IPS-NIHi7 (cell line): ENCODE measurements at regions not wholly inside any gene's neighbourhood (a gene's known extent, or its start where the extent isn't known, plus 50 kb on each side); places are given as distances from the start of the nearest gene placed in this dataset.
"Not testable (repeated sequence)": the region's sequence is repeated elsewhere in the genome, so short reads cannot be mapped to it uniquely, and the experiment has no call there.

Experiments
- DNase-seq: peaks from one replicate; pipeline ENCODE4 v3.0.0; 2012; ENCODE audit warnings: mixed read lengths; ENCODE audit errors: extremely low spot score

GRCh38 chr13:109702030-109702597 is 84.3 kb downstream of the IRS2 start:
- not testable (repeated sequence) for DNase-seq

GRCh38 chr13:109700176-109700575 is 86.2 kb downstream of the IRS2 start:
- DNase-seq: peak; percentile 40

DNA sequence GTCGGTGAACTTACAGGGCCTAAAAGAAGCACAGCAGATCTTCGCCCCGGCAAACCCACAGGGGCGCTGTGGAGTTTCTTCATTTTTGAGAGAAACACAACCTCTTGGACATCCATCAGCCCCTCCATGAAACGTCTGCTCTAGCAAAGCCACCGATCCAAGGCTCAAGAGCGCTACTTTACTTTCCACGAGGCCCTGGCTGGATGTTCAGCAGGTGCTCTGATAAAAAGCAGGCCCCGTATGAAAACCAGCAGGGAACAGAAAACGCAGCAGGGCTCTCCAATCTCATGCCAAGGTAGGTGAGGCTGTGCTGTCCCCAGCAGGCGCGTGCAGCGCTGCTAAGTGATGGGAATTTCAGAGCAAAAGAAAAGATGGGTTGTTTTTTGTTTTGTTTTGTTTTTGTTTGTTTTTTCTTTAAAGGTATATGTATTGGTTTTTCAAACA is 86.7 kb downstream of the IRS2 start:
- DNase-seq: peak; percentile 42

DNA sequence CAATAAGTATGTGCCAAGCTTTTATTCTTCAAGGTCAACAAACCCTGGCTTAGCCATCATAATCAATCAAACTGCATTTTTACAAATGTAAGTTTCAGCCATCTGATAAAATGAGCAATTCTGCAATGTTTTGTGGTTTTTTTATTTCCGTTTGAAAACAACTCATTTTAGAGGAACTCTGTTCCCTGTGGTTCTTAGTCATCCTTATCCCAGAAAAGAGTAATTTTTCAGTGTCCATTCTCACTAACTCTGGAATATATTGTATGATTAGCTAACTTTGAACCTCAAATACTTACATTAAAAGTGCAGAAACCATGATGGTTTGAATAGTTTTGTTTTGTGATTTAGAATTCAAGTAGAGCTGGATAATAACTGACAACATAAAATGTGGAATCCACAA is 87.6 kb downstream of the IRS2 start:
- DNase-seq: no peak

DNA sequence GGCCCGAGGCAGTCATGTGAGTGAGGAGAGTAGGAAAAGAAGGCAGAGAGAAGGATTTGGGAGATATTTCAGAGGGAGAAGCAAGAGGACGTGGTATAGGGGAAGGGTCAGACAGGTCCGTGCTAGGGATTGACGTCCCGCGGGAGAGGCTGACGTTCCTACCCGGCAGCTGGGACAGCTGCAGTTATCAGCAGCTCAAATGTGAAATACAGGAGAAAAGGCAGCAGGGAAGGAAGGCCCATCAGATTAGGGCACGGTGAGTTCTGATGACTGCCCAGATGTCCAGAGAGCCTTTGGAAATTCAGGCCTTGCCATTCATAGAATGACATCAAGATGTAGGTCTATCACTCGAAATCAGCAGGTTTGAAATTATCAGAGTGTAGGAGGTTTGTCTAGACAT is 88.4 kb downstream of the IRS2 start:
- no peak for DNase-seq

DNA sequence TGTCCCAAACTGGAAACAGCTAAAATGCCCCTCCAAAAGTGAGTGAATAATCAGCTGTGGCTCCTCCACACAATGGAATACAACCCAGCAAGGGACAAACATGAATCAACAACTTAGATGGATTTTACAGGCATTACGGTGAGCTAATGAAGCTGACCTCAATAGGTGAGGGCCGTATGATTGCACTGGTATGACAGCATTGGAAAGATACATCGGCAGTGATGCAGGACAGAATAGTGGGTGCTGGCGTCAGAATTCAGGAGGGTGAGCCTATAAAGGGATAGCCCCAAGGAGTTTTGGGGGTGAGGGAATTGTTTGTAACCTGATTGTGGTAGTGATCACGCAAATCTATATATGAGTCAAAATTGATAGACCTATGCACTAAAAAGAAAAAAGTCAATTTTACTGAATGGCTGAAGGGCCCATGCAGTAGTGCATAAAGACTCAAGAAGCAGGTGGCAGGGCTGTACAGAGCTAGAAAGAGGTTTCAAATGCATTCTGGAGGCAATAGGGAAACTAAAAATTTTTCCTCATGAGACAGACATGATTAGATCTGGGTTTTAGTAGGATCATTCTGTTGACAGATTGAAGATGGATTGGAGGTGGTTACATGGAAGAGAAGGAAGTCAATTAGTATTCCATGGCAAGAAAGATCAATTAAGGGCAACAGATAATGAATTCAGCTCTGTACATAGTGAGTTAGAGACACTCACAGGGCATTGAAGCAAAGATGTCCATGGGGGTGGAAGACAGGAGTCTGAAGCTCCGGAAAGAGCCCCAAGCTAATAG is 90.8 kb downstream of the IRS2 start:
- DNase-seq: no peak

- DNase-seq: no peak
These were observed 91.4 kb downstream of the IRS2 start for GRCh38 chr13:109694972-109695371.

DNA sequence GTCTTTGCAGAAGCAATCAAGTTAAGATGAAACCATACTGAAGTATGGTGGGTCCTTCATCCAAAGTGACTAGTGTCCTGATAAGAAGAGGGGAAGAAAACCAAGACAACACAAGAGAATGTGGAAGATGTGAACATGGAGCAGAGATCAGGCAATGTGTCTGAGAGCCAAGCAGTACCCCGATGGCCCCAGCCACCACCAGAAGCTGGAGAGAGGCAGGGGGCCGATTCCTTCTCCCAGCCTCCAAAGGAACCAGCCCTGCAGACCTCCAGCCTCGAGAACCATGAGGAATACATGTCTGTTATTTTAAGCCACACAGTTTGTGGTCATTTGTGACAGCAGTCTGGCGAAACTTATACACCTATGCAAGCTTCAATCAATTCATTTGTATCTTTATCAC is 93.2 kb downstream of the IRS2 start:
- no peak for DNase-seq

DNA sequence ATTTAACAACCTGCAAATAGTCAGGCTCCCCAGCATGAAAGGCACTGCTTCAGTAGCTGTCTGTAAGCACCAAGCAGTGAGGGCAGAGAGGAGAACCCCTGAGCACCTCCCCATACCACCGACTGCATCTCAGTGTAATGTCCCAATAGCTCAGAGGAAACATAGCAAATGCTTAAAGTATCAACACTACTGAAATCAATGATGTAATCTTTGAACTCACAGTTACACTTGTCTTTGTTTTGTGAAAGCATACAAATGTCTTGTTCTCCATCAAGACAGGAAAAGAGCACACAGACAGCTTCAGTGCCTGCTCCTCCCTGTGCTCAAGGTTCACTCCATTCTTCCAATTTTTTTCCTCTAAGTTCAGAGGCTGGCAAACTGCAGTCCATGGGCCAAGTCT is 94.7 kb downstream of the IRS2 start:
- no peak for DNase-seq

GRCh38 chr13:109687559-109688448 is 98.6 kb downstream of the IRS2 start:
- no peak for DNase-seq

GRCh38 chr13:109685203-109685602 is 101.2 kb downstream of the IRS2 start:
- no peak for DNase-seq

DNA sequence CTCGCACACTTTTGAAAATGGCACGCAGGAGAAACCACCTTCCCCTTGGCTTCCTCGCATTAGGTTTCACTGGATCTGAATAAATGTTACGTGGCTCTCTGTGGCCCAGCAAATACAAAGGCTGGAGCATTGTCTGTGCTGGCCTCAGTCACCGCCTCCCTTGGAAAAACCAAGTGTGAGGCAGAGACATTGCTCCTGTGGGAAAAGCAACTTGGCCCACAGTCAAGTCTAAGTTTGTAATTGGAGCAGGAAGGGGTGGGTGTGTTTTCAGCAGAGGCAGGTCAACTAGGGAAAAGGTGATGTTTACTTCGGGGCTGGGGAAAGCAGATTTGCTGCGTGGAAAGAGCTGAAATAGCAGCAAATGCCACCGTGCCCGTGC is 101.6 kb downstream of the IRS2 start:
- no peak for DNase-seq

DNA sequence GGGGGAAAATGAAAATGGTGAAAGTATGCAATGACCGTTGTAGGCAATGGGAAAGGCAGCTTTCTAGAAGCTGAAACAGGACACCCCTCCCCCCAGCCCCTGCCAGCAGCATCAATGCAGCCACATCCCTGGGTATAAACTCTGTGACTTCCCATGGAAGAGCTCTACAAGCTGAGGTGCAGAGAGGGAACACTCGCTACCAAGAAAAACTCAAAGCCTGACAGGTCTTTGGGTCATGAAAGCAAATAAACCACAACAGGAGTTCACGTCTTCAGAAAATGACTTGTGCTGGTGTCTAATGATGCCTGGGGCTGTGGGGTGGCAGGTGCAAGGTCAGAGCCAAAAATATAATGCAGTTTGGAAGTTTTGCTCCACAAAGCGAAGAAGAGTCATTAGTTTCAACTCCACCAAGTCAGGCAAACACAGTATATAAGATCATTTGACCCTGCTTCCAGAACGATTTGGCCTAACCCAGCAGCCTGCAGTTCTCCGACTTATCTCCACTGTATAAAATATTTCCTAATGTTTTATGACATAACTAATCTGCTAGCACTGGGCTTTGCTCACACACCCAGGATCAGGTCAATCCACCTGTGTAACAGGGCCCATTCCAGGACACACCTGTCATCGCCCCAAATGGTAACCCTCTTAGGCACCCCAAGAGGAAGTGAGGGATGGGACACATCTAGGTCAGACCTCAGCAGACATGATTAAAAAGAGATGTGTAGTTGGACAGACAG is 102.1 kb downstream of the IRS2 start:
- no peak for DNase-seq

GRCh38 chr13:109682534-109683244 is 103.7 kb downstream of the IRS2 start:
- no peak for DNase-seq

DNA sequence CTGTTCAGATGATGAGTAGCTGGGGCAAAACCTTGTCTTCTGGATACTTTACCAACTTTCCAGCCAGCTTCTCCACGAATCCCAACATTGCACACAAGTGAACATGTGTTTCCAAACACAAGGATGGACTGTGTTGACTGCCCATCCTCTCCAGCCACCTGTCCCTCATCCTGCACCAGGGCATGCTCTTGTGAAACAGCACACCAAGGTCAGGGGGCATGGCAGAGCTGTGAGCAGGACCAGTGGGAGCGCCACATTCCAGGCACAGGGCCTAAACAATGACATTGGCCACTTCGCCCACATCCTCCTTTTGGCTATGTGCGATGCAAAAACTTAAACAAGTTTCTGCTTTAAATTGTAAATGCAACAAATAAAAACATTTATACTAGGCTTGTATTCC is 105.5 kb downstream of the IRS2 start:
- DNase-seq: no peak

DNA sequence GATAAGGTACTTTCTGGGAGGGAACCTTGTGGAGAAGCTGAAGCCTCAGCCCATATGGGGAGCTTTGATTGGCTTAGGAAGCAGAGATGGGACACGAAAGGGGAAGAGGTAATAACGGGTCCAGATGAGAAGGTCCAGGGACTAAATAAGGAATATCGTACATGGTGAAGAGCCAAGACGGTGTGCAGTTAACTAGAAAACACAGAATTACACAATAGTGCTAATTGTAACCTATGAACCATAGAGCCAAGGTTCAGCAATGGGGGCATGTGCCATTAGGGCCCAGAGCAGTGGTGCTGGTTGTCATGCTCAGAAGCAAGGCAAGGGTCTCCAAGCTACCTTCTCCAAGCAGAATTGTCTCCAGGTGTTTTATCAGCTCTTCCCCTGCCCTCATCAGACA is 106.1 kb downstream of the IRS2 start:
- no peak for DNase-seq

DNA sequence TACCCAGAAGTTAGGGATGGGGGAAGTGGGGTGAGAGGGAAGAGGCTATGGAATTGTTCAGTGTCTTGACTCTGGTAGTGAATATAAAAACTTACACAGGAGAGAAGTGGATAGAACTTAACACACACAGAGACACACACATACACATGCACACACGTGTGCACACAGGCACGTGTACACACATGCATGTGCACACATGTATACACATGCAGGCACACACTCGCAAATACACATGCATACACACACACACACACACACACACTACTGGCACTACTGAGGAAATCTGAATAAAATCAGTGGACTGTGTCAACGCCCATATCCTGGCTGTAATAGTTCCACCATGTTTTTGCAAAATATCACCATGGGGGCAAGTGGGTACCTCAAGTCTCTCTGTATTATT is 107.9 kb downstream of the IRS2 start:
- DNase-seq: no peak

- no peak for DNase-seq
These were observed 109.2 kb downstream of the IRS2 start for GRCh38 chr13:109677206-109677605.

DNA sequence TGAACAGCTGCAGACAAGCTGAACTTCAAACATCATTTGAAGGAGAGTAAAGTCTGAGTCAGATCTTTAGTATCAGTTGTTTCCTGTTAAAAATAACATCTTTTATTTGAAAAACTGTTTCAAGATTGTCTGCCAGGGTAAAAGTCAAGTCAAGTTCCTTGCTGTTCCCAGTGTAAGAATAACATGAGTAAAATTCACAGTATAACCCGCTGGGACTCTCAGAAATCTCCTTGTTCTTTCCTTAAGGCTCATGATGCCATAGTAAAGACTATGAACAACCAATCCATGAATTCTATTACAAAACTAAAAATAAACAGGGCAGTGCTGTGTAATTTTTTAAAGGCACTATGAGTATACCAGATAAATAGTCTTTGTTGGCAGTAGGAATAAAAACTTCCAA is 112.9 kb downstream of the IRS2 start:
- DNase-seq: no peak

DNA sequence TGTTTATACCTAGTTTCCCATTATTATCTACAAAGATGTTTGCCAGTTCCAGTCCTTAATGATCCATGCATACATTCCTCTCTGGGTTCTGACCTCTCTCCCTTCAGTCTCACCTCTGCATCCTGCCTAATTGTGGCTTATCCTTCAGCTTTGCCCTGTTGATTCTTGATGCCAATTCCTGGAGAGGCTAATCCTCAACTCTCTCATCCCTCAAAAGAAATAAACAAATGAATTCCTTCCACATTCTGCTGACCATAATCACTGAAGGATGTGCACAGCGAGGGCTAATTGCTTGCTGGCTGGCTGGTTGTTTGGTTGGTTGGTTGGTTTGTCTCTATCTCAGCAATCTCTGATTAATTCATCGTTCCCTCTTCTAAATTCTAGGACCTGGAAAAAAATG is 113.8 kb downstream of the IRS2 start:
- no peak for DNase-seq

DNA sequence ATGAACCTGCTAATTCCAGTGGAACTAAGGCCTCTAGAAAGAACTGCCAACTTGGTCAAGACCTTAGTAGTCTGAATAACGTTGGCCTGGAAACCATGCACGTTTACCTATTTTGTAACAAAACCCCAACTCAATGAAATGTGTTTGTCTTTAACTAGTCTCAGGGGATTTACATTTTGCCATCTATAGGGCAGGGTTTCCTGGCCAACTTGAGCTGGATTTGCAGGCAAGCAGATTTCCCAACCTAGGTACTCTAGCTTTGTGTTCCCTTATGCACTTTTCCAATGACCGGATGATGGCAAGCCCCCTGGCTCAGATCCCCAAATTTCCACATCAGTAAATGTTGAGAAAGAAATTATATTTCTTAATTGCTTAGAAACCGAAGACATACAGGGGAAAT is 114.5 kb downstream of the IRS2 start:
- DNase-seq: no peak
